KMS-11 (cell line): ENCODE measurements at regions not wholly inside any gene's neighbourhood (a gene's known extent, or its start where the extent isn't known, plus 50 kb on each side); places are given as distances from the start of the nearest gene placed in this dataset.

Source experiments
- H2AFZ ChIP-seq: fragments of 200-600 bp; sonication (generic); 2 replicates; pipeline ENCODE4 v1.6.1; 2016; ENCODE audit warnings: antibody characterized with exemption, mixed run types, low read depth
- H3K27ac ChIP-seq: fragments of 200-600 bp; sonication (generic); 2 replicates; pipeline ENCODE4 v1.6.1; 2016; ENCODE audit warnings: mild to moderate bottlenecking, mixed run types
- H3K27me3 ChIP-seq: fragments of 200-600 bp; sonication (generic); 2 replicates; pipeline ENCODE4 v1.6.1; 2017; ENCODE audit warnings: mild to moderate bottlenecking, low read depth, mixed run types, moderate library complexity; ENCODE audit not compliant: insufficient read depth
- H3K36me3 ChIP-seq: fragments of 200-600 bp; sonication (generic); 2 replicates; pipeline ENCODE4 v1.6.1; 2017; ENCODE audit warnings: mild to moderate bottlenecking, mixed run types; ENCODE audit not compliant: insufficient read depth
- H3K4me1 ChIP-seq: fragments of 200-600 bp; sonication (generic); 2 replicates; pipeline ENCODE4 v1.6.1; 2016; ENCODE audit warnings: mild to moderate bottlenecking, low read depth, mixed run types; ENCODE audit not compliant: poor library complexity, severe bottlenecking
- H3K4me2 ChIP-seq: fragments of 200-600 bp; sonication (generic); 2 replicates; pipeline ENCODE4 v1.7.0; 2016; ENCODE audit warnings: mild to moderate bottlenecking, mixed run types
- H3K4me3 ChIP-seq: fragments of 200-600 bp; sonication (generic); IDR thresholded peaks from 2 replicates; pipeline ENCODE4 v1.6.1; 2017; ENCODE audit warnings: low read depth, low read length, mixed read lengths; ENCODE audit not compliant: insufficient read depth
- H3K79me2 ChIP-seq: fragments of 200-600 bp; sonication (generic); 2 replicates; pipeline ENCODE4 v1.6.1; 2016; ENCODE audit warnings: low read depth, mixed run types; ENCODE audit not compliant: insufficient read depth
- H3K9ac ChIP-seq: fragments of 200-600 bp; sonication (generic); 2 replicates; pipeline ENCODE4 v1.6.1; 2016; ENCODE audit warnings: mild to moderate bottlenecking, mixed run types
- H4K20me1 ChIP-seq: fragments of 200-600 bp; sonication (generic); 2 replicates; pipeline ENCODE4 v1.6.1; 2016; ENCODE audit warnings: mild to moderate bottlenecking, mixed run types; ENCODE audit not compliant: insufficient read depth
- CTCF ChIP-seq: fragments of 200-600 bp; sonication (generic); conservative IDR thresholded peaks from 2 replicates; pipeline ENCODE4 v1.6.1; 2017; ENCODE audit warnings: low read depth, mild to moderate bottlenecking, antibody characterized with exemption, low read length, moderate library complexity, mixed read lengths

- no peak overlapping the region for H3K9ac ChIP-seq
- H3K79me2 ChIP-seq: no peaks in the 10 kb centered on the region
- no peak overlapping the region for H3K27ac ChIP-seq
- H3K27me3 ChIP-seq: no peaks in the 10 kb centered on the region
- no peak overlapping the region for H3K4me3 ChIP-seq
- H3K4me2 ChIP-seq: no peak overlapping the region
- H2AFZ ChIP-seq: no peak overlapping the region
- no peaks in the 10 kb centered on the region for H3K36me3 ChIP-seq
- TF ChIP-seq CTCF: no peak
- no peaks in the 10 kb centered on the region for H3K4me1 ChIP-seq
- no peaks in the 10 kb centered on the region for H4K20me1 ChIP-seq
Measured at GRCh38 chr4:33470805-33471204, 2750.6 kb downstream of the PCDH7 start.

- H3K27me3 ChIP-seq: no peaks in the 10 kb centered on the region
- no peaks in the 10 kb centered on the region for H4K20me1 ChIP-seq
- no peaks in the 10 kb centered on the region for H3K36me3 ChIP-seq
- no peak overlapping the region for H3K4me3 ChIP-seq
- no peak overlapping the region for H3K27ac ChIP-seq
- TF ChIP-seq CTCF: no peak
- H3K79me2 ChIP-seq: no peaks in the 10 kb centered on the region
- H2AFZ ChIP-seq: no peak overlapping the region
- no peak overlapping the region for H3K9ac ChIP-seq
- H3K4me2 ChIP-seq: no peak overlapping the region
- H3K4me1 ChIP-seq: no peaks in the 10 kb centered on the region
Measured at GRCh38 chr4:33477715-33478114, 2757.5 kb downstream of the PCDH7 start.

GRCh38 chr4:33482773-33483172 lies 2761.5 kb downstream of the ARAP2 start:
- H3K4me1 ChIP-seq: no peaks in the 10 kb centered on the region
- no peaks in the 10 kb centered on the region for H3K36me3 ChIP-seq
- no peaks in the 10 kb centered on the region for H3K79me2 ChIP-seq
- H3K4me2 ChIP-seq: no peak overlapping the region
- no peak overlapping the region for H2AFZ ChIP-seq
- no peak overlapping the region for H3K4me3 ChIP-seq
- H3K27ac ChIP-seq: no peak overlapping the region
- no peaks in the 10 kb centered on the region for H4K20me1 ChIP-seq
- no peaks in the 10 kb centered on the region for H3K27me3 ChIP-seq
- TF ChIP-seq CTCF: no peak
- no peak overlapping the region for H3K9ac ChIP-seq

GRCh38 chr4:33485111-33485510 lies 2759.2 kb downstream of the ARAP2 start:
- H3K79me2 ChIP-seq: no peaks in the 10 kb centered on the region
- no peak overlapping the region for H3K9ac ChIP-seq
- no peaks in the 10 kb centered on the region for H3K27me3 ChIP-seq
- H3K4me2 ChIP-seq: no peak overlapping the region
- no peaks in the 10 kb centered on the region for H3K4me1 ChIP-seq
- no peak for TF ChIP-seq CTCF
- no peak overlapping the region for H2AFZ ChIP-seq
- H3K36me3 ChIP-seq: no peaks in the 10 kb centered on the region
- H3K4me3 ChIP-seq: no peak overlapping the region
- no peak overlapping the region for H3K27ac ChIP-seq
- no peaks in the 10 kb centered on the region for H4K20me1 ChIP-seq

GRCh38 chr4:33493231-33493630 lies 2751.1 kb downstream of the ARAP2 start:
- no peaks in the 10 kb centered on the region for H3K79me2 ChIP-seq
- H3K4me1 ChIP-seq: no peaks in the 10 kb centered on the region
- no peak overlapping the region for H3K27ac ChIP-seq

More at GRCh38 chr4:33493231-33493630, 2751.1 kb downstream of the ARAP2 start:
- Histone ChIP-seq H3K36me3 (no peaks in the 10 kb centered on the region), H3K4me2 (no peak overlapping the region), H3K4me3 (no peak overlapping the region), H3K27me3 (no peaks in the 10 kb centered on the region), H4K20me1 (no peaks in the 10 kb centered on the region), H3K9ac (no peak overlapping the region), H2AFZ (no peak overlapping the region)
- no peak for TF ChIP-seq CTCF
